ENCODE measurements at regions not wholly inside any gene's neighbourhood (a gene's known extent, or its start where the extent isn't known, plus 50 kb on each side); places are given as distances from the start of the nearest gene placed in this dataset.
"Not testable (repeated sequence)": the region's sequence is repeated elsewhere in the genome, so short reads cannot be mapped to it uniquely, and the experiment has no call there.

GRCh38 chr10:109744020-109744419 lies 179.3 kb downstream of the XPNPEP1 start:
- H3K4me3 Mint-ChIP-seq = no peak overlapping the region

GRCh38 chr10:109743574-109743973 lies 179.7 kb downstream of the XPNPEP1 start:
- peaks cover 3% of the 10 kb centered on the region for H3K27me3 Mint-ChIP-seq
- no peaks in the 10 kb centered on the region for H3K9me3 Mint-ChIP-seq
- no peak for DNase-seq
- no peak overlapping the region for H3K27ac Mint-ChIP-seq
- no peaks in the 10 kb centered on the region for H3K4me1 Mint-ChIP-seq (ENCODE audit: low read depth)
- no peak overlapping the region for H3K4me3 Mint-ChIP-seq
- H3K36me3 Mint-ChIP-seq (ENCODE audit: low read depth) = no peaks in the 10 kb centered on the region

More at GRCh38 chr10:109744020-109744419, 179.3 kb downstream of the XPNPEP1 start:
- H3K9me3 Mint-ChIP-seq = no peaks in the 10 kb centered on the region
- no peak for DNase-seq
- H3K27ac Mint-ChIP-seq = no peak overlapping the region
- H3K36me3 Mint-ChIP-seq (ENCODE audit: low read depth) = no peaks in the 10 kb centered on the region
- H3K4me1 Mint-ChIP-seq (ENCODE audit: low read depth) = no peaks in the 10 kb centered on the region
- H3K27me3 Mint-ChIP-seq = peaks cover 3% of the 10 kb centered on the region

- no peaks in the 10 kb centered on the region for H3K4me1 Mint-ChIP-seq (ENCODE audit: low read depth)
- no peaks in the 10 kb centered on the region for H3K36me3 Mint-ChIP-seq (ENCODE audit: low read depth)
- H3K27ac Mint-ChIP-seq = no peak overlapping the region
- peaks cover 5% of the 10 kb centered on the region for H3K27me3 Mint-ChIP-seq
- no peak for DNase-seq
- no peak overlapping the region for H3K4me3 Mint-ChIP-seq
- H3K9me3 Mint-ChIP-seq = no peaks in the 10 kb centered on the region
Observed at GRCh38 chr10:109743146-109743545, 180.2 kb downstream of the XPNPEP1 start.

- no peak for DNase-seq
Observed at GRCh38 chr10:109741712-109742111, 181.6 kb downstream of the XPNPEP1 start.

GRCh38 chr10:109740436-109740835 lies 182.9 kb downstream of the XPNPEP1 start:
- no peak for DNase-seq
- Mint-ChIP-seq H3K4me3 (no peak overlapping the region), H3K27me3 (peaks cover 10% of the 10 kb centered on the region), H3K27ac (no peak overlapping the region), H3K4me1 (ENCODE audit: low read depth) (no peaks in the 10 kb centered on the region), H3K36me3 (ENCODE audit: low read depth) (no peaks in the 10 kb centered on the region), H3K9me3 (no peaks in the 10 kb centered on the region)

More at GRCh38 chr10:109741712-109742111, 181.6 kb downstream of the XPNPEP1 start:
- Mint-ChIP-seq H3K27ac (no peak overlapping the region), H3K36me3 (ENCODE audit: low read depth) (no peaks in the 10 kb centered on the region), H3K4me1 (ENCODE audit: low read depth) (no peaks in the 10 kb centered on the region), H3K27me3 (peaks cover 10% of the 10 kb centered on the region), H3K9me3 (no peaks in the 10 kb centered on the region), H3K4me3 (no peak overlapping the region)

- H3K4me1 Mint-ChIP-seq (ENCODE audit: low read depth) = no peaks in the 10 kb centered on the region
- peaks cover 10% of the 10 kb centered on the region for H3K27me3 Mint-ChIP-seq
- no peaks in the 10 kb centered on the region for H3K36me3 Mint-ChIP-seq (ENCODE audit: low read depth)
- H3K9me3 Mint-ChIP-seq = no peaks in the 10 kb centered on the region
- H3K4me3 Mint-ChIP-seq = no peak overlapping the region
- no peak for DNase-seq
- no peak overlapping the region for H3K27ac Mint-ChIP-seq
Observed at GRCh38 chr10:109737626-109738025, 185.7 kb downstream of the XPNPEP1 start.

- no peak for DNase-seq
- no peaks in the 10 kb centered on the region for H3K4me1 Mint-ChIP-seq (ENCODE audit: low read depth)
- H3K27me3 Mint-ChIP-seq = peaks cover 10% of the 10 kb centered on the region
- H3K4me3 Mint-ChIP-seq = no peak overlapping the region
- H3K27ac Mint-ChIP-seq = no peak overlapping the region
- no peaks in the 10 kb centered on the region for H3K36me3 Mint-ChIP-seq (ENCODE audit: low read depth)
- no peaks in the 10 kb centered on the region for H3K9me3 Mint-ChIP-seq
Observed at GRCh38 chr10:109737009-109737408, 186.3 kb downstream of the XPNPEP1 start.

GRCh38 chr10:109735776-109736175 lies 187.5 kb downstream of the XPNPEP1 start:
- no peaks in the 10 kb centered on the region for H3K4me1 Mint-ChIP-seq (ENCODE audit: low read depth)
- H3K9me3 Mint-ChIP-seq = no peaks in the 10 kb centered on the region
- no peak overlapping the region for H3K27ac Mint-ChIP-seq
- no peak overlapping the region for H3K4me3 Mint-ChIP-seq
- H3K27me3 Mint-ChIP-seq = peaks cover 10% of the 10 kb centered on the region
- no peak for DNase-seq
- no peaks in the 10 kb centered on the region for H3K36me3 Mint-ChIP-seq (ENCODE audit: low read depth)

GRCh38 chr10:109732254-109732965 lies 190.9 kb downstream of the XPNPEP1 start:
- DNase-seq = no peak
- Mint-ChIP-seq H3K4me3 (no peak overlapping the region), H3K9me3 (no peaks in the 10 kb centered on the region)

GRCh38 chr10:109729895-109730294 lies 193.4 kb downstream of the XPNPEP1 start:
- not testable (repeated sequence) for H3K27ac Mint-ChIP-seq; H3K4me1 Mint-ChIP-seq (ENCODE audit: low read depth); H3K9me3 Mint-ChIP-seq; H3K36me3 Mint-ChIP-seq (ENCODE audit: low read depth); H3K4me3 Mint-ChIP-seq; DNase-seq; H3K27me3 Mint-ChIP-seq

More at GRCh38 chr10:109732254-109732965, 190.9 kb downstream of the XPNPEP1 start:
- no peak overlapping the region for H3K27ac Mint-ChIP-seq
- H3K27me3 Mint-ChIP-seq = peaks cover 2% of the 10 kb centered on the region
- no peaks in the 10 kb centered on the region for H3K4me1 Mint-ChIP-seq (ENCODE audit: low read depth)
- no peaks in the 10 kb centered on the region for H3K36me3 Mint-ChIP-seq (ENCODE audit: low read depth)

- Mint-ChIP-seq H3K4me3 (no peak overlapping the region), H3K27me3 (no peaks in the 10 kb centered on the region), H3K27ac (no peak overlapping the region), H3K4me1 (ENCODE audit: low read depth) (no peaks in the 10 kb centered on the region), H3K36me3 (ENCODE audit: low read depth) (no peaks in the 10 kb centered on the region), H3K9me3 (no peaks in the 10 kb centered on the region)
- no peak for DNase-seq
Observed at GRCh38 chr10:109727436-109727835, 195.9 kb downstream of the XPNPEP1 start.

- no peaks in the 10 kb centered on the region for H3K27me3 Mint-ChIP-seq
- no peak for DNase-seq
- no peaks in the 10 kb centered on the region for H3K36me3 Mint-ChIP-seq (ENCODE audit: low read depth)
- no peak overlapping the region for H3K27ac Mint-ChIP-seq
- H3K4me1 Mint-ChIP-seq (ENCODE audit: low read depth) = no peaks in the 10 kb centered on the region
- no peak overlapping the region for H3K4me3 Mint-ChIP-seq
- H3K9me3 Mint-ChIP-seq = no peaks in the 10 kb centered on the region
Observed at GRCh38 chr10:109726473-109726872, 196.8 kb downstream of the XPNPEP1 start.

- H3K4me3 Mint-ChIP-seq = no peak overlapping the region
- no peaks in the 10 kb centered on the region for H3K36me3 Mint-ChIP-seq (ENCODE audit: low read depth)
- DNase-seq = no peak
- H3K9me3 Mint-ChIP-seq = no peaks in the 10 kb centered on the region
- no peaks in the 10 kb centered on the region for H3K4me1 Mint-ChIP-seq (ENCODE audit: low read depth)
- H3K27ac Mint-ChIP-seq = no peak overlapping the region
- no peaks in the 10 kb centered on the region for H3K27me3 Mint-ChIP-seq
Observed at GRCh38 chr10:109723305-109723704, 200.0 kb downstream of the XPNPEP1 start.

- Mint-ChIP-seq H3K27me3 (peaks cover 2% of the 10 kb centered on the region), H3K4me3 (no peak overlapping the region), H3K4me1 (ENCODE audit: low read depth) (no peaks in the 10 kb centered on the region), H3K9me3 (no peaks in the 10 kb centered on the region), H3K36me3 (ENCODE audit: low read depth) (no peaks in the 10 kb centered on the region), H3K27ac (no peak overlapping the region)
- DNase-seq = no peak
Observed at GRCh38 chr10:109721453-109722064, 201.8 kb downstream of the XPNPEP1 start.

- H3K27ac Mint-ChIP-seq = no peak overlapping the region
- peaks cover 3% of the 10 kb centered on the region for H3K27me3 Mint-ChIP-seq
- H3K9me3 Mint-ChIP-seq = peaks cover 6% of the 10 kb centered on the region
Observed at GRCh38 chr10:109706026-109706560, 217.2 kb downstream of the XPNPEP1 start.

More at GRCh38 chr10:109706026-109706560, 217.2 kb downstream of the XPNPEP1 start:
- Mint-ChIP-seq H3K4me3 (no peak overlapping the region), H3K4me1 (ENCODE audit: low read depth) (no peaks in the 10 kb centered on the region), H3K36me3 (ENCODE audit: low read depth) (no peaks in the 10 kb centered on the region)
- no peak for DNase-seq
